ENCODE measurements at regions not wholly inside any gene's neighbourhood (a gene's known extent, or its start where the extent isn't known, plus 50 kb on each side); places are given as distances from the start of the nearest gene placed in this dataset.

GRCh38 chr4:166239354-166239753 is 366.3 kb downstream of the TLL1 start:
- H3K9me3 Mint-ChIP-seq = peaks cover 3 to 8% of the 10 kb centered on the region in 2 donors
- no peak for DNase-seq (ENCODE audit: low spot score in 2 of 2)
- ATAC-seq = no peak

GRCh38 chr4:166252487-166253402 is 379.7 kb downstream of the TLL1 start:
- Mint-ChIP-seq H3K36me3 (no peaks in the 10 kb centered on the region), H3K27ac (no peak overlapping the region), H3K9me3 (peaks cover 0 to 4% of the 10 kb centered on the region in 2 donors)
- DNase-seq (ENCODE audit: low spot score in 2 of 2) (no peak), ATAC-seq (no peak)

More at GRCh38 chr4:166239354-166239753, 366.3 kb downstream of the TLL1 start:
- Mint-ChIP-seq H3K27ac (no peak overlapping the region), H3K36me3 (no peaks in the 10 kb centered on the region)

- no peaks in the 10 kb centered on the region for H3K36me3 Mint-ChIP-seq
- H3K9me3 Mint-ChIP-seq = no peaks in the 10 kb centered on the region
- ATAC-seq (no peak), DNase-seq (ENCODE audit: low spot score in 2 of 2) (no peak)
- no peak overlapping the region for H3K27ac Mint-ChIP-seq
These were observed 384.2 kb downstream of the TLL1 start for GRCh38 chr4:166257276-166257675.

GRCh38 chr4:166257891-166258290 is 384.9 kb downstream of the TLL1 start:
- Mint-ChIP-seq H3K27ac (no peak overlapping the region), H3K36me3 (no peaks in the 10 kb centered on the region), H3K9me3 (no peaks in the 10 kb centered on the region)
- no peak for ATAC-seq
- DNase-seq (ENCODE audit: low spot score in 2 of 2) = no peak

- H3K9me3 Mint-ChIP-seq = no peaks in the 10 kb centered on the region
- no peaks in the 10 kb centered on the region for H3K36me3 Mint-ChIP-seq
- ATAC-seq = no peak
- DNase-seq (ENCODE audit: low spot score in 2 of 2) = no peak
- no peak overlapping the region for H3K27ac Mint-ChIP-seq
These were observed 386.0 kb downstream of the TLL1 start for GRCh38 chr4:166259081-166259480.

GRCh38 chr4:166274136-166274761 is 401.2 kb downstream of the TLL1 start:
- Mint-ChIP-seq H3K36me3 (no peaks in the 10 kb centered on the region), H3K27ac (no peak overlapping the region), H3K9me3 (peaks cover 0 to 19% of the 10 kb centered on the region in 2 donors)
- ATAC-seq = no peak
- no peak for DNase-seq (ENCODE audit: low spot score in 2 of 2)

- H3K36me3 Mint-ChIP-seq = no peaks in the 10 kb centered on the region
- no peak for ATAC-seq
- H3K27ac Mint-ChIP-seq = no peak overlapping the region
- peaks cover 0 to 20% of the 10 kb centered on the region in 2 donors for H3K9me3 Mint-ChIP-seq
- DNase-seq (ENCODE audit: low spot score in 2 of 2) = no peak
These were observed 401.7 kb downstream of the TLL1 start for GRCh38 chr4:166274775-166275174.

GRCh38 chr4:166277401-166277800 is 404.4 kb downstream of the TLL1 start:
- ATAC-seq = no peak
- no peak for DNase-seq (ENCODE audit: low spot score in 2 of 2)
- Mint-ChIP-seq H3K27ac (no peak overlapping the region), H3K36me3 (no peaks in the 10 kb centered on the region), H3K9me3 (peaks cover 0 to 20% of the 10 kb centered on the region in 2 donors)

- Mint-ChIP-seq H3K27ac (no peak overlapping the region), H3K36me3 (no peaks in the 10 kb centered on the region), H3K9me3 (peaks cover 0 to 20% of the 10 kb centered on the region in 2 donors)
- DNase-seq (ENCODE audit: low spot score in 2 of 2) = no peak
- ATAC-seq = no peak
These were observed 404.8 kb downstream of the TLL1 start for GRCh38 chr4:166277853-166278252.

- DNase-seq (ENCODE audit: low spot score in 2 of 2) = no peak
- peaks cover 0 to 18% of the 10 kb centered on the region in 2 donors for H3K9me3 Mint-ChIP-seq
- ATAC-seq = no peak
- no peak overlapping the region for H3K27ac Mint-ChIP-seq
- no peaks in the 10 kb centered on the region for H3K36me3 Mint-ChIP-seq
These were observed 406.2 kb downstream of the TLL1 start for GRCh38 chr4:166279261-166279660.

GRCh38 chr4:166280642-166281041 is 407.6 kb downstream of the TLL1 start:
- H3K36me3 Mint-ChIP-seq = no peaks in the 10 kb centered on the region
- H3K27ac Mint-ChIP-seq = no peak overlapping the region
- ATAC-seq (no peak), DNase-seq (ENCODE audit: low spot score in 2 of 2) (no peak)
- H3K9me3 Mint-ChIP-seq = peaks cover 0 to 11% of the 10 kb centered on the region in 2 donors

GRCh38 chr4:166282081-166282770 is 409.2 kb downstream of the TLL1 start:
- DNase-seq (ENCODE audit: low spot score in 2 of 2) (no peak), ATAC-seq (no peak)
- no peak overlapping the region for H3K27ac Mint-ChIP-seq
- H3K36me3 Mint-ChIP-seq = no peaks in the 10 kb centered on the region
- H3K9me3 Mint-ChIP-seq = peaks cover 0 to 11% of the 10 kb centered on the region in 2 donors

- DNase-seq (ENCODE audit: low spot score in 2 of 2) (no peak), ATAC-seq (no peak)
- Mint-ChIP-seq H3K27ac (no peak overlapping the region), H3K36me3 (no peaks in the 10 kb centered on the region), H3K9me3 (peaks cover 5 to 14% of the 10 kb centered on the region in 2 donors)
These were observed 411.2 kb downstream of the TLL1 start for GRCh38 chr4:166284221-166284620.

GRCh38 chr4:166290426-166290825 is 417.4 kb downstream of the TLL1 start:
- no peak for DNase-seq (ENCODE audit: low spot score in 2 of 2)
- H3K9me3 Mint-ChIP-seq = peaks cover 13 to 19% of the 10 kb centered on the region in 2 donors
- no peaks in the 10 kb centered on the region for H3K36me3 Mint-ChIP-seq
- H3K27ac Mint-ChIP-seq = no peak overlapping the region
- no peak for ATAC-seq

- Mint-ChIP-seq H3K9me3 (peaks cover 10 to 11% of the 10 kb centered on the region in 2 donors), H3K27ac (no peak overlapping the region), H3K36me3 (no peaks in the 10 kb centered on the region)
- ATAC-seq (no peak), DNase-seq (ENCODE audit: low spot score in 2 of 2) (no peak)
These were observed 420.5 kb downstream of the TLL1 start for GRCh38 chr4:166293556-166293955.

GRCh38 chr4:166301266-166301665 is 428.2 kb downstream of the TLL1 start:
- H3K36me3 Mint-ChIP-seq = no peaks in the 10 kb centered on the region
- peaks cover 4 to 19% of the 10 kb centered on the region in 2 donors for H3K9me3 Mint-ChIP-seq
- ATAC-seq = no peak
- H3K27ac Mint-ChIP-seq = no peak overlapping the region
- DNase-seq (ENCODE audit: low spot score in 2 of 2) = no peak

GRCh38 chr4:166308647-166309046 is 435.6 kb downstream of the TLL1 start:
- DNase-seq (ENCODE audit: low spot score in 2 of 2) (no peak), ATAC-seq (no peak)
- Mint-ChIP-seq H3K27ac (no peak overlapping the region), H3K36me3 (no peaks in the 10 kb centered on the region), H3K9me3 (peaks cover 0 to 20% of the 10 kb centered on the region in 2 donors)
